ENCODE measurements at regions not wholly inside any gene's neighbourhood (a gene's known extent, or its start where the extent isn't known, plus 50 kb on each side); places are given as distances from the start of the nearest gene placed in this dataset.

GRCh38 chr5:44868541-44868940 lies 59.8 kb downstream of the MRPS30 start:
- Mint-ChIP-seq H3K36me3 (ENCODE audit: low read depth) (no peaks in the 10 kb centered on the region), H3K27me3 (ENCODE audit: low read depth) (peaks cover 9% of the 10 kb centered on the region), H3K9me3 (ENCODE audit: insufficient read depth) (no peaks in the 10 kb centered on the region), H3K4me1 (ENCODE audit: low read depth) (no peaks in the 10 kb centered on the region), H3K27ac (no peak overlapping the region), H3K4me3 (no peak overlapping the region)
- ChIA-PET POLR2A (no interaction called here), CTCF (no interaction called here)
- no peak for DNase-seq
- no peak for ATAC-seq

GRCh38 chr5:44869928-44870327 lies 61.2 kb downstream of the MRPS30 start:
- ChIA-PET CTCF (no interaction called here), POLR2A (no interaction called here)
- no peak overlapping the region for H3K27ac Mint-ChIP-seq
- DNase-seq: no peak
- H3K27me3 Mint-ChIP-seq (ENCODE audit: low read depth): peaks cover 5% of the 10 kb centered on the region
- H3K4me3 Mint-ChIP-seq: no peak overlapping the region
- H3K4me1 Mint-ChIP-seq (ENCODE audit: low read depth): peaks cover 3% of the 10 kb centered on the region
- H3K9me3 Mint-ChIP-seq (ENCODE audit: insufficient read depth): peaks cover 4% of the 10 kb centered on the region
- no peaks in the 10 kb centered on the region for H3K36me3 Mint-ChIP-seq (ENCODE audit: low read depth)
- ATAC-seq: no peak

GRCh38 chr5:44870430-44870829 lies 61.7 kb downstream of the MRPS30 start:
- H3K36me3 Mint-ChIP-seq (ENCODE audit: low read depth): no peaks in the 10 kb centered on the region
- H3K27ac Mint-ChIP-seq: no peak overlapping the region
- peaks cover 5% of the 10 kb centered on the region for H3K27me3 Mint-ChIP-seq (ENCODE audit: low read depth)
- H3K4me3 Mint-ChIP-seq: no peak overlapping the region
- no peak for DNase-seq
- ChIA-PET CTCF (no interaction called here), POLR2A (no interaction called here)
- no peak for ATAC-seq
- peaks cover 4% of the 10 kb centered on the region for H3K4me1 Mint-ChIP-seq (ENCODE audit: low read depth)
- H3K9me3 Mint-ChIP-seq (ENCODE audit: insufficient read depth): peaks cover 4% of the 10 kb centered on the region

GRCh38 chr5:44871401-44871800 lies 62.7 kb downstream of the MRPS30 start:
- peaks cover 2% of the 10 kb centered on the region for H3K27me3 Mint-ChIP-seq (ENCODE audit: low read depth)
- peaks cover 12% of the 10 kb centered on the region for H3K4me1 Mint-ChIP-seq (ENCODE audit: low read depth)
- H3K27ac Mint-ChIP-seq: no peak overlapping the region
- CTCF ChIA-PET: interaction anchor here (1.0 kb wide), 1 partner anchor 9 kb away, joined by 3 read pairs; no protein-coding TSS in a partner anchor
- DNase-seq (no peak), ATAC-seq (no peak)
- peaks cover 4% of the 10 kb centered on the region for H3K36me3 Mint-ChIP-seq (ENCODE audit: low read depth)
- POLR2A ChIA-PET: interaction anchor here (1.0 kb wide), 1 partner anchor 58 kb away, joined by 5 read pairs; no protein-coding TSS in a partner anchor
- H3K9me3 Mint-ChIP-seq (ENCODE audit: insufficient read depth): peaks cover 4% of the 10 kb centered on the region
- no peak overlapping the region for H3K4me3 Mint-ChIP-seq

- peaks cover 4% of the 10 kb centered on the region for H3K9me3 Mint-ChIP-seq (ENCODE audit: insufficient read depth)
- peak; percentile 41 for DNase-seq
- peak; percentile 91 for ATAC-seq
- H3K27me3 Mint-ChIP-seq (ENCODE audit: low read depth): peaks cover 2% of the 10 kb centered on the region
- H3K36me3 Mint-ChIP-seq (ENCODE audit: low read depth): peaks cover 4% of the 10 kb centered on the region
- peak overlapping the region; percentile 1 for H3K4me3 Mint-ChIP-seq
- peaks cover 12% of the 10 kb centered on the region for H3K4me1 Mint-ChIP-seq (ENCODE audit: low read depth)
- H3K27ac Mint-ChIP-seq: peak overlapping the region; percentile 81
- POLR2A ChIA-PET: no interaction called here
- CTCF ChIA-PET: no interaction called here
These were observed 67.2 kb downstream of the MRPS30 start for GRCh38 chr5:44875661-44876605.

GRCh38 chr5:44881266-44881665 lies 72.5 kb downstream of the MRPS30 start:
- CTCF ChIA-PET: no interaction called here
- H3K27ac Mint-ChIP-seq: no peak overlapping the region
- POLR2A ChIA-PET: no interaction called here

GRCh38 chr5:44884036-44884435 lies 75.3 kb downstream of the MRPS30 start:
- CTCF ChIA-PET: no interaction called here
- H3K27ac Mint-ChIP-seq: no peak overlapping the region
- ATAC-seq (no peak), DNase-seq (no peak)
- POLR2A ChIA-PET: no interaction called here
- peaks cover 5% of the 10 kb centered on the region for H3K9me3 Mint-ChIP-seq (ENCODE audit: insufficient read depth)
- H3K27me3 Mint-ChIP-seq (ENCODE audit: low read depth): no peaks in the 10 kb centered on the region
- H3K4me1 Mint-ChIP-seq (ENCODE audit: low read depth): peaks cover 4% of the 10 kb centered on the region
- no peak overlapping the region for H3K4me3 Mint-ChIP-seq
- no peaks in the 10 kb centered on the region for H3K36me3 Mint-ChIP-seq (ENCODE audit: low read depth)

More at GRCh38 chr5:44881266-44881665, 72.5 kb downstream of the MRPS30 start:
- peaks cover 5% of the 10 kb centered on the region for H3K9me3 Mint-ChIP-seq (ENCODE audit: insufficient read depth)
- H3K27me3 Mint-ChIP-seq (ENCODE audit: low read depth): no peaks in the 10 kb centered on the region
- no peak overlapping the region for H3K4me3 Mint-ChIP-seq
- H3K36me3 Mint-ChIP-seq (ENCODE audit: low read depth): no peaks in the 10 kb centered on the region
- H3K4me1 Mint-ChIP-seq (ENCODE audit: low read depth): peaks cover 5% of the 10 kb centered on the region
- ATAC-seq (no peak), DNase-seq (no peak)

GRCh38 chr5:44885903-44886302 lies 77.2 kb downstream of the MRPS30 start:
- H3K27ac Mint-ChIP-seq: no peak overlapping the region
- peaks cover 4% of the 10 kb centered on the region for H3K4me1 Mint-ChIP-seq (ENCODE audit: low read depth)
- DNase-seq (no peak), ATAC-seq (no peak)
- H3K4me3 Mint-ChIP-seq: no peak overlapping the region
- CTCF ChIA-PET: no interaction called here
- H3K9me3 Mint-ChIP-seq (ENCODE audit: insufficient read depth): peaks cover 5% of the 10 kb centered on the region
- H3K27me3 Mint-ChIP-seq (ENCODE audit: low read depth): no peaks in the 10 kb centered on the region
- POLR2A ChIA-PET: no interaction called here
- no peaks in the 10 kb centered on the region for H3K36me3 Mint-ChIP-seq (ENCODE audit: low read depth)

- CTCF ChIA-PET: no interaction called here
- H3K36me3 Mint-ChIP-seq (ENCODE audit: low read depth): no peaks in the 10 kb centered on the region
- peaks cover 4% of the 10 kb centered on the region for H3K4me1 Mint-ChIP-seq (ENCODE audit: low read depth)
- H3K27me3 Mint-ChIP-seq (ENCODE audit: low read depth): no peaks in the 10 kb centered on the region
- H3K4me3 Mint-ChIP-seq: no peak overlapping the region
- DNase-seq (no peak), ATAC-seq (no peak)
- POLR2A ChIA-PET: no interaction called here
- H3K27ac Mint-ChIP-seq: no peak overlapping the region
- peaks cover 4% of the 10 kb centered on the region for H3K9me3 Mint-ChIP-seq (ENCODE audit: insufficient read depth)
These were observed 79.0 kb downstream of the MRPS30 start for GRCh38 chr5:44887722-44888121.

- POLR2A ChIA-PET: no interaction called here
- DNase-seq (no peak), ATAC-seq (no peak)
- Mint-ChIP-seq H3K27me3 (ENCODE audit: low read depth) (no peaks in the 10 kb centered on the region), H3K4me3 (no peak overlapping the region), H3K27ac (no peak overlapping the region), H3K36me3 (ENCODE audit: low read depth) (no peaks in the 10 kb centered on the region), H3K4me1 (ENCODE audit: low read depth) (peaks cover 4% of the 10 kb centered on the region), H3K9me3 (ENCODE audit: insufficient read depth) (no peaks in the 10 kb centered on the region)
- CTCF ChIA-PET: no interaction called here
These were observed 79.7 kb downstream of the MRPS30 start for GRCh38 chr5:44888435-44888834.

GRCh38 chr5:44891116-44891515 lies 82.4 kb downstream of the MRPS30 start:
- ChIA-PET CTCF (no interaction called here), POLR2A (no interaction called here)
- H3K9me3 Mint-ChIP-seq (ENCODE audit: insufficient read depth): no peaks in the 10 kb centered on the region
- no peaks in the 10 kb centered on the region for H3K27me3 Mint-ChIP-seq (ENCODE audit: low read depth)
- H3K4me3 Mint-ChIP-seq: no peak overlapping the region
- ATAC-seq (no peak), DNase-seq (no peak)
- no peak overlapping the region for H3K27ac Mint-ChIP-seq
- peaks cover under 1% of the 10 kb centered on the region for H3K4me1 Mint-ChIP-seq (ENCODE audit: low read depth)
- no peaks in the 10 kb centered on the region for H3K36me3 Mint-ChIP-seq (ENCODE audit: low read depth)

- no peaks in the 10 kb centered on the region for H3K4me1 Mint-ChIP-seq (ENCODE audit: low read depth)
- CTCF ChIA-PET: no interaction called here
- POLR2A ChIA-PET: no interaction called here
These were observed 91.7 kb downstream of the MRPS30 start for GRCh38 chr5:44900273-44900954.

More at GRCh38 chr5:44900273-44900954, 91.7 kb downstream of the MRPS30 start:
- no peak overlapping the region for H3K27ac Mint-ChIP-seq
- ATAC-seq (no peak), DNase-seq (no peak)
- H3K9me3 Mint-ChIP-seq (ENCODE audit: insufficient read depth): no peaks in the 10 kb centered on the region
- no peak overlapping the region for H3K4me3 Mint-ChIP-seq
- H3K36me3 Mint-ChIP-seq (ENCODE audit: low read depth): no peaks in the 10 kb centered on the region
- no peaks in the 10 kb centered on the region for H3K27me3 Mint-ChIP-seq (ENCODE audit: low read depth)
